Right cardiac atrium (tissue), 5 donors: ENCODE measurements at regions not wholly inside any gene's neighbourhood (a gene's known extent, or its start where the extent isn't known, plus 50 kb on each side); places are given as distances from the start of the nearest gene placed in this dataset.

Source experiments
- ATAC-seq, 2 donors: fragments of 200-7000 bp; cut with Tn5 transposase; one replicate each; pipeline versions ENCODE4 v1.8.0 to v1.9.1; 2020; ENCODE audit warnings: moderate library complexity in 2 of 2, mild to moderate bottlenecking in 1 of 2
- DNase-seq, 3 donors: peaks; one replicate each; pipeline ENCODE4 v3.0.0-alpha.2; 2020
- H3K27ac ChIP-seq: one replicate; pipeline ENCODE4 v1.5.1; 2013; ENCODE audit warnings: mild to moderate bottlenecking, low read length, control low read depth, moderate library complexity
- H3K27me3 ChIP-seq: one replicate; pipeline ENCODE4 v1.6.1; 2013; ENCODE audit not compliant: control insufficient read depth, insufficient read depth
- H3K4me1 ChIP-seq: one replicate; pipeline ENCODE4 v1.6.1; 2013; ENCODE audit warnings: low read length; ENCODE audit not compliant: control insufficient read depth, insufficient read depth
- H3K4me3 ChIP-seq: one replicate; pipeline ENCODE4 v1.5.1; 2013; ENCODE audit warnings: low read length, control low read depth
- H3K9me3 ChIP-seq: one replicate; pipeline ENCODE4 v1.6.1; 2013; ENCODE audit warnings: low read length; ENCODE audit not compliant: control insufficient read depth
- whole genome bisulfite sequencing: extraction: QIAGEN DNeasy Blood & Tissue Kit; methylation state at CpG from one replicate; pipeline ENCODE4 v1.1.7; 2013; 5-methylcytosine and 5-hydroxymethylcytosine counted together
- intact Hi-C, 4 donors: fragments of 100-400 bp; cut with DNase I; formaldehyde crosslinking; loops; one replicate each; pipeline versions ENCODE4 v1.11.0 to v1.14.0; 2022 to 2023
- donor health status: healthy with polysubstance abuse.
- donor health status: DM: no; HTN: yes; CAD: no.
- donor health status: DM: no; HTN: no; CAD: no.
- donor health status: DM: no; HTN: yes; CAD: no; lungs with severe emphysema.
- donor health status: DM: yes; HTN: yes; CAD: no.

DNA sequence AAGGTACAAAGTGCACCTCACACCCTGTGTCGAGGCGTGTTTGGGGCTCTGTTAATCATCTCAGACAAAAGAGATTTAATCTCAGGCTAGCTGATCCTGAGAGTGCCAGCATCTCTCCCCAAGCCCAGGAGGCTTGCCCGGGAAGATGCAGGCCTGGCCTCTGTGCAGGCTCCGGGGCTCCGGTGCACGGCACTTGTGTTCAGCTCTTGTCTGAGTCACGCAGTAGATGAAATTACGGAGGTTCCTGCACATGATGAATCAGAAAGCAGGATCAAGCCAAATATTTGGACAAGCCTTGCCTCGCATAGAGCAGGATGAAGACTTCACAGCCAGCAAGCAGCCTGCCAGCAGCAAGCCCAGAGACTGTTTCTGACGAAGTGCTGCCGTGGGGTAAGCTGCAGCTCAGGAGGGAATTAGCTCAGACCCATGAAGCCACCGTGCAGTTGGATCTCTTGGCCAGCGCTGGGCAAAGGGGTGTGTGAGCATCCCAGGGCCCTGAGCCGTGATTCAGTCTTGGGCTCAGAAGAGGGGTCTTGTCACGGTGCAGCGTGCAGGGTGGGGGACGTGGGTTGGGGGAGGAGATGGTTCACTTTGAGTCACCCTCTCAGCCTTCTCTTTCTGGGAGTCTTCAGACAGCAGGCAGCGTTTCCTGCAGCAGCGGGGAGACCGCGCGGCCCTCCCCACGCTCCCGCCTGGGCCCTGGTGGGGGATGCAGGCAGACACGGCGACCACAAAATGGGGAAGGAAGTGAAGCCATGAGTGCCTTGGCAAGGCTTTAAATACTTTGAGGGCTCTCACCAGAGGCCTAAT, 89.2 kb upstream of the MEF2A start:
- Histone ChIP-seq H3K27ac (peak overlapping the region; percentile 61), H3K4me3 (no peak overlapping the region), H3K4me1 (peaks cover 2% of the 10 kb centered on the region), H3K9me3 (no peaks in the 10 kb centered on the region), H3K27me3 (no peaks in the 10 kb centered on the region)
- ATAC-seq (peak; percentile 25 to 88), DNase-seq (peak; percentile 76 to 87 (median 83))
- WGBS: 46% methylated on average over 26 of the region's 26 CpGs
- intact Hi-C loops: no loop called here

DNA sequence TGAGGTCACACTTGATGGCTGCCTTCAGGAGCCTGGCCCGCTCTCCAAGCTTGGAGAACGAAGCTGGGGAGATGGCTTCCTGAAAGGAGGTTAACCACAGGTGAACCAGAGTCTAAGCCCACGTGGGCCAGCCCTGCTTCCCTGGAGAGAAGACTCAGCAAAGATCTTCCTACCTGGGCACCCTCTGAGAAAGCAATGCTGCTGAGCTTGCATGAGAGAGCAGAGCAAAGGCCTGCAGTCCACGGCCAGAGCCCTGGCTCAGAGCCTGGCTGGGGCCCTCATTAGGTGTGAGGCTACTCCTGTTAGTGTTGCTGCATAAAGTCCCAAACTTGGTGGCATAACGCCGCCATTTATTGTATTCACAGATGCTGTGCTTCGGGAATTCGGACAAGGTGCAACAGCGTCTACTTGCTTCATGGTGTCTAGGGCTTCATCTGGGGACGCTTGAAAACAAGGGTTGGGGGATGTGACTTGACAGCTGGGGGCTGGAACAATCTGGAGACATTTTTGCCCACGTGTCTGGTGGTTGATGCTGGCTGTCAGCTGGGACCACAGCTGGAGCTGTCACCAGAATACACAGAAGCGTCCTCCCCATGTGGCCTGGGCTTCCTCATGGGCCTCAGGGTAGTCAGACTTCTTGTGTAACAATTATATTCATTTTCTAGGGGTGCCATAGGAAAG, 87.9 kb upstream of the MEF2A start:
- H3K4me1 ChIP-seq: peaks cover 2% of the 10 kb centered on the region
- H3K27ac ChIP-seq: no peak overlapping the region

DNA sequence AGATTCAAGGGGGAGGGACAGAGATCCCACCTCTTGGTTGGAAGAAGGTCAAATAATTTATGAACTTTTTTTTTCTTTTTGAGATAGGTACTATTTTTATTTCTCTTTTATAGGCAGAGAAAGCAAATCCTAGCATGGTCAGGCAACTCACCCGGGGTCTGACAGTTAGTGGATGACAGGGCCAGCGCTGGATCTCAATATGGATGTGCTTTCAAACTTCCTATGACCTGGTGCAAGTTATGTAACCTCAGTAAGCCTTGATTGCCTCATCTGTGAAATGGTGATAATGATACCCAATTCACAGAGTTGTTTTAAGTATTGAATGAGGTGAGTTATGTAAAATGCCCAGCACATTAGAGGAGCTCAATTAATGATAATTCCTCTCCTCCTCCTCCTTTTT, 86.8 kb upstream of the MEF2A start:
- no peaks in the 10 kb centered on the region for H3K27me3 ChIP-seq
- WGBS: 84% methylated on average over 2 of the region's 2 CpGs
- peaks cover 2% of the 10 kb centered on the region for H3K4me1 ChIP-seq
- no peaks in the 10 kb centered on the region for H3K9me3 ChIP-seq
- no peak overlapping the region for H3K27ac ChIP-seq
- no peak for ATAC-seq
- no peak for DNase-seq
- intact Hi-C loops: no loop called here
- H3K4me3 ChIP-seq: no peak overlapping the region

More for the DNA sequence above, 87.9 kb upstream of the MEF2A start:
- 83% methylated on average over 12 of the region's 12 CpGs for WGBS
- Histone ChIP-seq H3K27me3 (no peaks in the 10 kb centered on the region), H3K4me3 (no peak overlapping the region), H3K9me3 (no peaks in the 10 kb centered on the region)
- DNase-seq (no peak), ATAC-seq (no peak)
- intact Hi-C loops: no loop called here

DNA sequence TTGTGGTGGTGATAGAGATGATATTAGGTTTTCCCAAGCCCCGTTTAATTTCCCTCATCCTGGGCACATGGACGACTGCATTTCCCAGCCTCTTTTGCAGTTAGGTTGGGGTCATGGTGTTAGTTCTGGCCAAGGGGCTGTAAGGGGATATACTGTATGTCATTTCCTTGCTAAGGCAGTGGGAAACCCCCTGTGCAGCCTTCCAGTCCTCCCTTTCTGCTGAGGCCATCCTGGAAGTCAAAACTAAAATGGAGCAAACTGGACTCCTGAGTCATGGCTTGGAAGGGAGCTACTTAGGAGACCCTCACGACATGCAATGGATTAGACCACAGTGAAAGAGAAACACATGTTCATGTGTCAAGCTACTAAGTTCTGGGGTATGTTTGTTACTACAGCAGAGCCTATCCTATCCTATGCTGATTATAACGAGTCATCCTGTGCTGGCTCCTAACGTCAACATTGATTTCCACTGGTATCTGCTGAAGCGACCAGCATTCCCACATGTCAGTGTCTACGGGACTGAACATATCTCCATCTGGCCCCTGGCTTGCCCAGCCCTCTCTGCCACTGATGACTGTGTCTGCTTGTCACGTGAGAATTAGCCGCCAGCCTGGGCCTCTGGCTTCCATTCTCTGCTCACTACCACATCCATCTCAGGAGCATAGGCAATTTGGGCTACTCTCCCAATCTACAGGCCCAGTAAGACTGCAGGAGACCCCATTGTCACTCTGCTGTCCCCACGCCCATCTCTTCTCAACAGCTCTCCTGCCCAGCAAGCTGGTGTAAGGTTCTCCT, 85.6 kb upstream of the MEF2A start:
- DNase-seq: no peak
- 89% methylated on average over 10 of the region's 10 CpGs for WGBS
- Histone ChIP-seq H3K27ac (no peak overlapping the region), H3K27me3 (no peaks in the 10 kb centered on the region), H3K4me3 (no peak overlapping the region), H3K4me1 (peaks cover 4% of the 10 kb centered on the region), H3K9me3 (no peaks in the 10 kb centered on the region)
- intact Hi-C loops: no loop called here
- no peak for ATAC-seq

DNA sequence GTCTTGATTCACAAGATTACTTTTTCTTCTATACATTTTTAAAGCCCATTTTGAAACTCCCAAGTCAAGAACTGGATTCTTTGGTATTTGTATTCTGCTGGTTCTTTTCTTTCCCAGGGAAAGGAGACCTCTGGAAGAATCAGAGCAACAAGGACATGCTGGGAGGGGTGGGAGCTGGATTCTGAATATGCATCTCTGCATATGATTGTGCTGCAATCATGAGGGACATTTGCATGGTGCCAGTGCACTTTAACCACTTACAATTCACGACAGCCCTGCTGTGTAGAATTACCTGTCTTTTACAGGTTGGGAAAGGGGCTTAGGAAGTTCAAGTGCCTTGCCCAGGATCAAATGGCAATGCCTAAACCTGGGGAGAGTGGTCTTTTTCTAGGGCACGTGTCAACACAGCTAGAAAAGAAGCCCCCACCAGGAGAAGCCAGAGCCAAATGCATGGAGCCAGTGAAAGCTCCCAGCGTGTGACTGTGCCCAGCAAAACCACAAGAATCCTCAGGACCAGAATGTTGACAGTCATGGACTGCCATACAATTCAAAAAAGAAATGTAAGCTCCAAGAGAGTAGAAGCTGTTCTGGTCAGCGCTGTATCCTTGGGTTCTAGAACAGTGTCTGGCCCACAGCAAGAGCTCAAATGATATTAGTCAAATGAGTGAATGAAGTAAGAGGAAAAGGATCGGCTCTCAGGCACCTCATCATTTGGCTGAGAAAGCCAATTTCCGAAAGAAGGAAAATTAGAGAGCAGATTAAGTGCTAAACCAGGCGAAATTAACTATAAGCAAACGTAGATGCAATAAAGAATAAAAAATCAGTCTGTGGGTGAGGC, 84.5 kb upstream of the MEF2A start:
- intact Hi-C loops: no loop called here
- DNase-seq: no peak

DNA sequence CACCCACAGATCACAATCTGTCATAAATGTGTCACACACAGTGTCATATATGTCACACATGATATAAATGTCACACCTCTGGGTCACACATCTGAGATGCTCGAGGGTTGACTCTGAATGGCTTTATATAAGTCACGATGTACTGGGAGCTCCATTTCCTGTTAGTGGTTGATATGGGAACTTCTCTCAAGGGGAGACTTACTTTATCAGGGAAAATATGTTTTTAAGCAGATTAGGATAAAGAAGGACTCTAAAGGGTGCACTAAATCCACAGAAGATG, 83.9 kb upstream of the MEF2A start:
- 67% methylated on average over 2 of the region's 2 CpGs for whole genome bisulfite sequencing
- Histone ChIP-seq H3K4me1 (peaks cover 8% of the 10 kb centered on the region), H3K9me3 (no peaks in the 10 kb centered on the region), H3K27ac (no peak overlapping the region), H3K27me3 (no peaks in the 10 kb centered on the region), H3K4me3 (no peak overlapping the region)
- no peak for DNase-seq
- intact Hi-C loops: no loop called here
- no peak for ATAC-seq

More for the DNA sequence above, 84.5 kb upstream of the MEF2A start:
- Histone ChIP-seq H3K9me3 (no peaks in the 10 kb centered on the region), H3K4me3 (no peak overlapping the region), H3K27ac (no peak overlapping the region), H3K27me3 (no peaks in the 10 kb centered on the region), H3K4me1 (peaks cover 7% of the 10 kb centered on the region)
- ATAC-seq: no peak
- 77% methylated on average over 8 of the region's 8 CpGs for WGBS

DNA sequence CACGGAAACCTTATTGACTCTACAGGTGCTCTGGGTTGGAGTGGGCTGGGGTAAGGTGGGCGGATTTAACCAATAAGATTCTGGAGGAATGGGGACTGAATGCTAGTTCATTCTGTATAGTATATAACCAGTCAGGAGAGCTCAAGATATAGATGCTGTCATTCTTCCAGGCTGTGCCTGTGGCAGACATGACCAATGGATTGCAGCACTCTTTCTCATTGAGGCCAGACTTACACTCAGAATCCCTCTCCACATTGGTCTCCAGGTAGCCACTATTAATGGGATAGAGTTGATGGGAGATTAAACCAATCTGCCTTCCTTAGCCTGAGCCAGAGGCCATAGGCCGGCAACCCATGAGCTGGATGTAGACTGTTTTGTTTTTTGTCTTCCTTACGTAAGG, 82.8 kb upstream of the MEF2A start:
- Histone ChIP-seq H3K4me1 (peaks cover 11% of the 10 kb centered on the region), H3K9me3 (no peaks in the 10 kb centered on the region), H3K4me3 (no peak overlapping the region), H3K27ac (no peak overlapping the region), H3K27me3 (no peaks in the 10 kb centered on the region)
- DNase-seq: no peak
- ATAC-seq: no peak
- 98% methylated on average over 4 of the region's 4 CpGs for WGBS
- intact Hi-C loops: no loop called here

DNA sequence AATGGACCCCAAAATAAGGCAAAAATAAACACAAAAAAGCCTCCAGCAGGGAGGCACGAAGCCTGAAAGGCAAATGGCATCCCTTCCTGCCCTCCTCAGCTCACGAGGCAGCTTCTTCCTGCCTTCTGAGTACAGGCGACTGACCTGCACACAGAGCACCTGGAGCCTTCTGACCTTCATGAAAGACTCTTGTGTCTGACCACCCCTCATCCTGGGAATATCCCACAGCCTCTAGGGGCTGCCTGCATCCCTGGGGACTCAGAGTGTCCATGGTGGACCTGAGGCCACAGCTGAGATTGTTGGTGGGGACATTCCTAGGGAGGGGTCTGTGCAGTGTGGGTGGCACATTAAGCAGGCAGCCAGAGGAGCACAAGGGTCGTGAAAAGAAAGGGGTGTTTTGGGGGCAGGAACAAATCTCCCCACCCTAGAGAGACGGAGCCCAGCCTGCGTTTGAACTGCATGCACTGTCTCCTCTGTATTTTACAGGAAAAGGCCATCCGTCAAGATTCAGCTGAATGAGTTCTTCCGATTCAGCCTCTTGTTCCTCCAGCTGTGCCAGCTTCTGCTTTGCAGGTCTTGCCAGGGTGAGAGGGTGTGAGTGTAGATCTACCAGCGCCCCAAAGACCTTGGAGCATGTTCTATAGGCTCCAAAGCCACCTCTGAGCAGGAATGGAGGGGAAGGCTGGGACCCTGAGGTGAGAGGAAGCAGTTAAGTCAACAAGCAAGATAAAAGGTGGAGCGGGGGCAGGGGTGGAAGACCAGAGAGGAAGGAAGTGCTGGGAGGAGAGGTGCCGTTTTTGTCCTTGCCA, 80.4 kb upstream of the MEF2A start:
- H3K4me3 ChIP-seq: no peak overlapping the region
- no peaks in the 10 kb centered on the region for H3K27me3 ChIP-seq
- no peak for DNase-seq
- intact Hi-C loops: no loop called here
- peak overlapping the region; percentile 85 for H3K27ac ChIP-seq
- ATAC-seq: peak; percentile 10 to 12
- WGBS: 49% methylated on average over 11 of the region's 11 CpGs
- no peaks in the 10 kb centered on the region for H3K9me3 ChIP-seq
- H3K4me1 ChIP-seq: peaks cover 11% of the 10 kb centered on the region

DNA sequence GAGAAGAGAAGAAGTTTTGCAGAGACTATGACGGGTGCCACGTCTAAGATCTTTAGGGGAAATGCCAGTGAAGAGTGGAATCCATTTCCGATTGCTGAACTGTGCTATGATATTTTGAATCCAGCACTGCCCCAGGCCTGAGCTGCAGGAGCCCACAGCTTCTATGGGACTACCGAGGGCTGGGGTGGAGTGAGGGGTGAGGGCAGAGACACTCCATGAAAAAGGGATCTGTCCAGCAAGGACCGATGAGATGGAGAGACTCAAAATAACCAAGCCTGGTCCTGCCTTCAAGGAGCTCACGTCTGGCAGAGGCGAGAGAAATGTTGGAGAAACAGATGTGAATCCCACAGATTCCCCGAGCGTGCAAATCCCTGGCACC, 79.8 kb upstream of the MEF2A start:
- DNase-seq: no peak
- peak overlapping the region; percentile 38 for H3K4me3 ChIP-seq
- intact Hi-C loops: no loop called here
- ATAC-seq: peak in 1 of 2 donors; percentile 41
- WGBS: 16% methylated on average over 9 of the region's 9 CpGs
- H3K9me3 ChIP-seq: no peaks in the 10 kb centered on the region
- no peaks in the 10 kb centered on the region for H3K27me3 ChIP-seq
- H3K27ac ChIP-seq: peak overlapping the region; percentile 85
- H3K4me1 ChIP-seq: peaks cover 11% of the 10 kb centered on the region
